ENCODE measurements at regions not wholly inside any gene's neighbourhood (a gene's known extent, or its start where the extent isn't known, plus 50 kb on each side); places are given as distances from the start of the nearest gene placed in this dataset.

GRCh38 chr16:59368586-59368985 lies 634.5 kb upstream of the GOT2 start:
- no peak overlapping the region for H3K27ac ChIP-seq
- TF ChIP-seq, protein P1, sequence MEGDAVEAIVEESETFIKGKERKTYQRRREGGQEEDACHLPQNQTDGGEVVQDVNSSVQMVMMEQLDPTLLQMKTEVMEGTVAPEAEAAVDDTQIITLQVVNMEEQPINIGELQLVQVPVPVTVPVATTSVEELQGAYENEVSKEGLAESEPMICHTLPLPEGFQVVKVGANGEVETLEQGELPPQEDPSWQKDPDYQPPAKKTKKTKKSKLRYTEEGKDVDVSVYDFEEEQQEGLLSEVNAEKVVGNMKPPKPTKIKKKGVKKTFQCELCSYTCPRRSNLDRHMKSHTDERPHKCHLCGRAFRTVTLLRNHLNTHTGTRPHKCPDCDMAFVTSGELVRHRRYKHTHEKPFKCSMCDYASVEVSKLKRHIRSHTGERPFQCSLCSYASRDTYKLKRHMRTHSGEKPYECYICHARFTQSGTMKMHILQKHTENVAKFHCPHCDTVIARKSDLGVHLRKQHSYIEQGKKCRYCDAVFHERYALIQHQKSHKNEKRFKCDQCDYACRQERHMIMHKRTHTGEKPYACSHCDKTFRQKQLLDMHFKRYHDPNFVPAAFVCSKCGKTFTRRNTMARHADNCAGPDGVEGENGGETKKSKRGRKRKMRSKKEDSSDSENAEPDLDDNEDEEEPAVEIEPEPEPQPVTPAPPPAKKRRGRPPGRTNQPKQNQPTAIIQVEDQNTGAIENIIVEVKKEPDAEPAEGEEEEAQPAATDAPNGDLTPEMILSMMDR (conservative IDR thresholded peaks at IDR 0.05): no peak

GRCh38 chr16:59356709-59357108 lies 622.6 kb upstream of the GOT2 start:
- H3K27ac ChIP-seq: no peak overlapping the region
- TF ChIP-seq, protein P1 (conservative IDR thresholded peaks at IDR 0.05): no peak

DNA sequence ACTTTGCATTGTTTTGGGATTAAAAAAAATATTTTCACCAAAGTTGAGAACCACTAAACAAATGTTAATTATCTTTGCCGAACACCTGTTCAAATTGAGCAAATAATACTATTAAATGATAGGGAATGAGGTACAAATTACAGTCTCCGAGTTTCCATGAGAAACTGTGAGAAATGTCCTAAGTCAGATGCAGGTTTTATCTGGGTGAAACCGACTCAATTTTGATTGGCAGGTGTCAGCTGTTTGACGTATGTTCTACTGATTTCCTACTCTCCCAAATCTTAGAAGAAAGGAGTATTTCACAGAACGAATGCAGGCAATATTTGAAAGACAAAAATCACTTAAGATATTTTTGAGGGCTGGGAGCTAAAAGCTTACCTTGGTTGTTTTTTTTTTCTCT lies 622.0 kb upstream of the GOT2 start:
- TF ChIP-seq, protein P1 (conservative IDR thresholded peaks at IDR 0.05): no peak
- H3K27ac ChIP-seq: no peak overlapping the region

DNA sequence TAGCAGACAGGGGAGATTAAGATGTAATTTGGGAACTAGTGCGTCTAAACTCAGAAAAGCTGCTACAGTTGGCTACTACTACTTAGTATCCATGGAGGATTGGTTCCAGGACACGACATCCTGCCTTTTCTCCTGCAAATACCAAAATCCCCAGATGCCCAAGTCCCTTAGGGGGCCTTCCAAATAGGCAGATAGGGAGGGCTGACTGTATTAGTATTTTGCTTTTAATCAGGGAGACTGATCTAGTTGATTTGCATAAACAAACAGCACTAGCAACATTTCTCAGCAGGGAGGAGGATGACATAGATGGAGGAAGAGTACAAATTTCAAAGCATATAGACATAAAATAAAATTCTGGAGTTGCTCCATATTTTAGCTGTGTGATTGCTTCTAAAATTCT lies 621.6 kb upstream of the GOT2 start:
- TF ChIP-seq, protein P1 (conservative IDR thresholded peaks at IDR 0.05): no peak
- H3K27ac ChIP-seq: no peak overlapping the region

DNA sequence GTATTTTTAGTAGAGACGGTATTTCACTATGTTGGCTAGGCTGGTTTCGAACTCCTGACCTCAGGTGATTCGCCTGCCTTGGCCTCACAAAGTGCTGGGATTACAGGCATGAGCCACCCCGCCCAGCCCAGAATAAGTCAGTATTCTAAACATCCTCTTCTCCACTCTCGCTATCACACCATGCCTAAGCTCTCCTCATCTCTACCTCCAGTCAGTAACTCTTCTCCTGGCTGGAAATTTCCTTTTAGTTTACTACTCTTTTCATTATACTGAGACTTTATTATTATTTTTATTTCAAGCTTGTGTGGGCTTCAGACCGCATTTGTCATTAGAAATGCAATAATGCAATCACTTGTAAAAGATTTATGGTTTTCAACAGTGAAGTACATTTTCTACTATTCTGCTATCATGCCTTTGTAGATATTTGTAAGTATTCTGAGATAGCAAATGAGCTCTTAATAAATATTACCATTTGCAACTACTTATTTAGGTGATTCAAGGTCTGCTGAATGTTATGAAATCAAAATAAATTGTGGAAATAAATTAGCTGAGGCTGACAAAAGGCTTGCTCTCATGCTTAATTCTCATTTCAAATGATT lies 617.3 kb upstream of the GOT2 start:
- no peak overlapping the region for H3K27ac ChIP-seq
- TF ChIP-seq, protein P1 (conservative IDR thresholded peaks at IDR 0.05): no peak

DNA sequence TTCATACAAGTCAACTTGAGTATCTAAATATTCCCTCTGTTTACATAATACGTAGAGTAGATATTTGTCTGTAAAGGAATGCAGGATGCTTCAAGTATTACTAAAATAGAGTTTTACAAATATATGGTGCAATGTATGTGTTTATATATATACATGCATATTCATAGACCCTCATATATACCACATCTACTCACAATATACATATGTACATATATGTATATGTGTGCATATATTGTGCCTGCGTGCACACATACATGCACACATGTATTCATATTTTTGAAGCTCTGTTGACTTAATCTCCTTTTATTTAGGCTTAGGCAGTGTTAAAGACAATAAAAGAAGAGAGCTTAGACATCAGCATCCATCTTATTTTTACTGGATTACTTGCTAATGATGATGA lies 616.6 kb upstream of the GOT2 start:
- TF ChIP-seq, protein P1 (conservative IDR thresholded peaks at IDR 0.05): no peak
- H3K27ac ChIP-seq: no peak overlapping the region

- no peak overlapping the region for H3K27ac ChIP-seq
- TF ChIP-seq, protein P1 (conservative IDR thresholded peaks at IDR 0.05): no peak
These were observed 608.6 kb upstream of the GOT2 start for GRCh38 chr16:59342669-59343068.
